ENCODE measurements at regions not wholly inside any gene's neighbourhood (a gene's known extent, or its start where the extent isn't known, plus 50 kb on each side); places are given as distances from the start of the nearest gene placed in this dataset.

DNA sequence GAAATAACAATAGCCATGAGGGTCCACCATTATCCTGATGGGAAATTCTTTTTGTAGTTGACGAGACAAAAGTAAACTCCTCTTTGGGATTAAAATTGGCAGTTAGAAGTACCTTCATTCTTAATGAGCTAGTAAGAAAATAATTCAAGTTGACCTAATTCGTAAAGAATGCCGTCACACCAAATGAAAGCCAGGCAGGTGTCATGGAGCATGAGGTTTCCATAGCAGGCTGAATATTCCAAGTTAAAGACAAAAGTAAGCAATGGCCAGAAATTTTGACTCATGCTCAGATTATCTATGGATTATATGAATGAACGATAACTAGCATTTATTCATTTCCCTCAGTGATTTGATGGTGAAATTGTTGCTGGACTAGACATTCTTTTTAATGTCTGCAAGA is 192.2 kb upstream of the FAT1 start:
- intact Hi-C loops (cut with DNase I) = no loop called here
- ATAC-seq = no peak
- no peak for DNase-seq (ENCODE audit: missing footprints)

- intact Hi-C loops (cut with DNase I) = no loop called here
- ATAC-seq = no peak
Observed at GRCh38 chr4:186917136-186917535, 193.5 kb upstream of the FAT1 start.

GRCh38 chr4:186918466-186918865 is 194.8 kb upstream of the FAT1 start:
- no peak for ATAC-seq
- intact Hi-C loops (cut with DNase I) = no loop called here

More at GRCh38 chr4:186917136-186917535, 193.5 kb upstream of the FAT1 start:
- no peak for DNase-seq (ENCODE audit: missing footprints)

GRCh38 chr4:186919340-186919739 is 195.7 kb upstream of the FAT1 start:
- no peak for ATAC-seq
- intact Hi-C loops (cut with DNase I) = no loop called here
- no peak for DNase-seq (ENCODE audit: missing footprints)

More at GRCh38 chr4:186918466-186918865, 194.8 kb upstream of the FAT1 start:
- DNase-seq (ENCODE audit: missing footprints) = no peak

GRCh38 chr4:186920483-186920882 is 196.8 kb upstream of the FAT1 start:
- no peak for ATAC-seq
- no peak for DNase-seq (ENCODE audit: missing footprints)
- intact Hi-C loops (cut with DNase I) = no loop called here

- no peak for ATAC-seq
- intact Hi-C loops (cut with DNase I) = no loop called here
- no peak for DNase-seq (ENCODE audit: missing footprints)
Observed at GRCh38 chr4:186920992-186921391, 197.3 kb upstream of the FAT1 start.

- ATAC-seq = no peak
- DNase-seq (ENCODE audit: missing footprints) = no peak
- intact Hi-C loops (cut with DNase I) = no loop called here
Observed at GRCh38 chr4:186924723-186925122, 201.1 kb upstream of the FAT1 start.

DNA sequence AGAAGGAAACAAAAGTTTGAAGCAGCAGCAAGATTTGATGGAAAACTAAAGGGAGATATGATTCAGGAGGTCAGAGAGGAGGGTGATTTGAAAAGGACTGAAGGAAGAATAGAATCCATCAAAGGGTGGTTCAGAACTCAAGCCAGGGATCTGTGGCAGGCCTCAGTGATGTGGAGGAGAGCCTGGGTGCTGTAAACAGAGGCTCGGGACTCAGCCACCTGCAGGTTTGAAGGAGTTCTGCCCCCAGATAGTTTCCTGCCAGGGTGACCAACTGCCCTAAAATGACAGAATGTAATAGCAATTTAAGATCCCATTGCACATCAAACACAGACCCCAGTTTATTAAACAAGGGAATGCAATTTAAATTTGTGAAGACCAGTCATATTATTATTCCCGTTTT is 204.0 kb upstream of the FAT1 start:
- intact Hi-C loops (cut with DNase I) = no loop called here
- DNase-seq (ENCODE audit: missing footprints) (no peak), ATAC-seq (no peak)

DNA sequence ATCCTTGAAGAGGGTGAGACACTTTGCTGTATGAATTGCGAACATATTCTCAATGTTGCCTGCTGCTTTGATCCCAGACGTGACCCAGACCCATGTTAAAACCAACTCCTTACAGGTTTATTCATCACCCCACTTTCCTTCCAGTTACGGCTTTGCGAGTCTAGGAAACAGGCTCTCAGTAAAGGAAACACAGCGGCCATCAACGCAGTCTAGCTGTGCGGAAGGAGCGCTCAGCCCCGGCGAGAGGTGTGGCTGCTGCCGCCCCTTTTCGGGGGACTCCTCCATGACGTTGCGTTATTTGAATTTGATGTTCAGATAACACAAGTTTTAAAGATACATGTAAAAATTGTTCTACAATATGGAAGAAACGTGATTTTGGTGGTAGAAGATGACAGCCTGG is 206.4 kb upstream of the FAT1 start:
- intact Hi-C loops (cut with DNase I) = no loop called here
- ATAC-seq (no peak), DNase-seq (ENCODE audit: missing footprints) (no peak)

- intact Hi-C loops (cut with DNase I) = no loop called here
- ATAC-seq = no peak
Observed at GRCh38 chr4:186931519-186931918, 207.9 kb upstream of the FAT1 start.

DNA sequence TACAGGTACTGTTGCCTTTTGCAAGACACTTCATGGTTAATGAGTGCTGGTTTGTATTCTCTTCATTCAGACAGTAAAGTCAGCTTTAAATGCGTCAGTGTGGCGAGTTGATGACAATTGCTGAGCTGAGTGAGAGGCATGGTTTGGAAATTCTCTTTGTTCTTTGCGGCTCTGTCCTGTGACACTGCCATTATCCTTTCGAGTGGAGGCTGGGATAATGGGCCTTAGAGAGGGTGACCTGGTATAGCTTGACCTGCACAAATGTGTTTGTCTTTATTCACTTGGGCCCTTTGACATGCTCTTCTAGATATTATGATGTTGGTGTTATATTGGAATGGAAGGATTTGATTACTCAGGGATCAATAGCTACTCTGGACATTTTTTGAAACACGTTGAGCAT is 208.5 kb upstream of the FAT1 start:
- ATAC-seq (no peak), DNase-seq (ENCODE audit: missing footprints) (no peak)
- intact Hi-C loops (cut with DNase I) = no loop called here

More at GRCh38 chr4:186931519-186931918, 207.9 kb upstream of the FAT1 start:
- no peak for DNase-seq (ENCODE audit: missing footprints)

DNA sequence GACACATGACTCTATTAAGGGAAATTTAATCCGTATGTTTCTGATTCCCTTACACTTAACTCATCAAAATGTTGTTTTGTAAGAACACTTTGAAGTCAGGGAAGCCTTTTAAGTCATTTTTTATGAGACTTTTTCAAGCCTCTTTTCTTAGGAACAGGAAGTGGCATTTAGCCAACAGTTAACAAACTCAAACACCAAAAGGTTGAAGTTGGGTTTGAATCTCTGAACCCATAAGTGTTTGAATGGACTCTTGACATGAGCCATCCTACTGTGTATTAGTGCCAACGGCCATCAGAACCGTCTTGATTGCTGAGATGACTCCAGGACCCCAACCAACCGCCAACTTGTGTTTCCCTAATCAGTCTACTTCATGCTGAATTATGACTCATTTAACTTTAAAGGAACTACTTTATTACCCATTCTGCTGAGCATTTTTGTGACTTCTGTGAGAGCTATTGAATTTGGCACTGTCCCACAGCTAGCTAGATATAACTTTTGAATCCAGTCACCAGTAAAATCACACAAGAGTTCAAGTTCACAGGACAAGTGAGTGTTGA is 209.1 kb upstream of the FAT1 start:
- ATAC-seq (no peak), DNase-seq (ENCODE audit: missing footprints) (no peak)
- intact Hi-C loops (cut with DNase I) = no loop called here

DNA sequence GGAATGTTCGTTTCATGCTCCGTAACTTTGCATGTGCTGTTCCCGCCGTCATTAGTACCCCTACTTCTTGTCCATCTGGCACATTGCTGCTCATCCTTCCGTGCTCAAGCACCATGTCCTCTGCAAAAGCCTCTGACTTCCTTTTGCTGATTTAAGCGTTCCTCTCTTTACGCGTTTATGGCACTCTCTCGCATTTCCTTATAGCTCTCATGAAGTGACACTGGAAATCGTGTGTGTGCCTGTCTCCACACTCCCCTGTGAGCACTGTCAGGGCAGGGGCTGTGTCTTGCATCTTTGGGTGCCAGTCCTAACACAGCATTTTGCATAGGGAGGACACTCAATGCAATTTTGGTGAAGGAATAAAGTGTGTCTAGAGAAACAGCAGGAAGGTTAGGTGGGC is 210.6 kb upstream of the FAT1 start:
- ATAC-seq (no peak), DNase-seq (ENCODE audit: missing footprints) (no peak)
- intact Hi-C loops (cut with DNase I) = no loop called here

GRCh38 chr4:186934841-186935443 is 211.3 kb upstream of the FAT1 start:
- intact Hi-C loops (cut with DNase I) = no loop called here
- no peak for ATAC-seq
- no peak for DNase-seq (ENCODE audit: missing footprints)

DNA sequence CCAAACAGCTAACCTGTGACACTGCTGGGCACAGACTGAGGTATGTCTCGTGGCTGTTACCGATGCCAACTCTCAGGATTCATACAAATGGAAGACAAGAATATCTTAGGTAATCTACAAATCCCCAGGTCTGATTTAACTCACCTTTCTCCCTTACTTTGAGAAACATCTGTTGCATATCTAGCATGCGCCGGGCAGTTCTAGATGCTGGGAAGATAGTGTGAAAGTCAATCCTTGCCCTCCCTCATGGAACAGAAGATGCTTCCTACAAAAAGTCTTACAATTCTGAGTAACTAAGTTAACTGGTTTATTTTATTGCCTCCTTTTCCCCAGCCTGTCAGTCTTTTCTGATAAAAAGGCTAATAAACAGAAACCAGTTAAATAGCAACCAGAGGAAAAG is 212.2 kb upstream of the FAT1 start:
- DNase-seq (ENCODE audit: missing footprints) = no peak
- no peak for ATAC-seq
- intact Hi-C loops (cut with DNase I) = no loop called here

- no peak for DNase-seq (ENCODE audit: missing footprints)
- intact Hi-C loops (cut with DNase I) = no loop called here
- ATAC-seq = no peak
Observed at GRCh38 chr4:186936496-186937375, 213.1 kb upstream of the FAT1 start.

GRCh38 chr4:186939226-186939625 is 215.6 kb upstream of the FAT1 start:
- ATAC-seq (no peak), DNase-seq (ENCODE audit: missing footprints) (no peak)
- intact Hi-C loops (cut with DNase I) = no loop called here

DNA sequence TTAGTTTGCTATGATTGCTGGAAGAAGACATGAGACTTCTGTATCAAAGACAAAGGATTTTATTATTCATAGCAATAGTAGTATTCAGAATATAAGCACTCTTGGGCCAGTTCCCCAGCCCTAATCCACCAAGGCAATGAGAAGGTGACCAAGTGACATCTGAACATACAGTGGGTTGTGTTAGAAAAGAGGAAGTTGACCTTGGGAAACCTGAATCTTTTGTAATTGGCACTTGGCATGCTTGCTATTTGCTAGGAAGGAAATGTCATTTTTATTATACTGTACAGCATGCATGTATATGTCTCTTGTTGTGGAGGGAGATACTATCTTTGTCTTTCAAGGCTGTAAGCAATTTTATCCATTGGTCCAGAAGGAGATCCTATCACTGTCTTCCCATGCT is 216.1 kb upstream of the FAT1 start:
- intact Hi-C loops (cut with DNase I) = loop anchor here (10.0 kb wide), 1 partner anchor 95 kb away; no protein-coding TSS in a partner anchor
- ATAC-seq = no peak
- no peak for DNase-seq (ENCODE audit: missing footprints)

DNA sequence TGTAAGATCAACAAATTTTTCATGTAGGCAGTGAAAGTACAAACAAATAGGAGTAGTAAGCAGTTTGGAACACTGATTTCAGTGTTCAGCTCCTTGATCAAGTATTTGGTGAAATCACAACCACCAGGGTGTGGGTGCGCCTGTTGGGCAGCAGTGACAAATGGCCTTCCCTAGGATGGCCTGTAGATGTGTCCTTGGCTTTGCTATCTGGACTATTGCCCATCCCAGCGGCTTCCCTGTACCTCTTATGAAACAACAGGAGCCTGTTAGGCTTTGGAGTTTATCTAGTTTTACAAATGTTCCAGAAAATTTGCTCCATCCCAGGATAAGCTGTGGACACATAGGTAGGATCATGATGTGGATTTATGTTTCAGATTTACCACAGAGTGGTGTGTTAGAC is 216.8 kb upstream of the FAT1 start:
- no peak for ATAC-seq
- intact Hi-C loops (cut with DNase I) = loop anchor here (10.0 kb wide), 1 partner anchor 96 kb away; no protein-coding TSS in a partner anchor
- no peak for DNase-seq (ENCODE audit: missing footprints)

Data from Right ventricle myocardium inferior (tissue), 1 donor.